ENCODE measurements at regions not wholly inside any gene's neighbourhood (a gene's known extent, or its start where the extent isn't known, plus 50 kb on each side); places are given as distances from the start of the nearest gene placed in this dataset.

- TF ChIP-seq RAD21 (IDR thresholded peaks at IDR 0.05 in 1 of 2, conservative IDR thresholded peaks at IDR 0.05 in 1 of 2; ENCODE audit: low read depth in 2 of 2, low read length in 2 of 2) (no peak), E2F6 (IDR thresholded peaks at IDR 0.05) (no peak)
Observed at GRCh38 chr4:163663454-163664225, 169.2 kb downstream of the TMA16 start (continued).

Measured in H1 (cell line).